Peyer's patch (tissue), 4 donors: ENCODE measurements at regions not wholly inside any gene's neighbourhood (a gene's known extent, or its start where the extent isn't known, plus 50 kb on each side); places are given as distances from the start of the nearest gene placed in this dataset.
A peak's percentile ranks its signal among the peaks of the same experiment; 100 is the strongest.

ENCODE experiments used
- DNase-seq, 3 donors: peaks; one replicate each; pipeline ENCODE4 v3.0.0-alpha.2; 2017 to 2019
- H3K27ac ChIP-seq, 4 donors: fragments of 200-600 bp; sonication (generic); one replicate each; pipeline ENCODE4 v1.5.1; 2016 to 2019
- H3K27me3 ChIP-seq, 2 donors: fragments of 200-600 bp; sonication (generic); one replicate each; pipeline ENCODE4 v1.5.1; 2019
- H3K36me3 ChIP-seq, 3 donors: fragments of 200-600 bp; sonication (generic); one replicate each; pipeline ENCODE4 v1.5.1; 2016 to 2019
- H3K4me1 ChIP-seq, 4 donors: fragments of 200-600 bp; sonication (generic); one replicate each; pipeline ENCODE4 v1.5.1; 2016 to 2019
- H3K4me3 ChIP-seq, 4 donors: fragments of 200-600 bp; sonication (generic); 1 replicate in 3 of 4; 2 replicates in 1 of 4; pipeline ENCODE4 v1.5.1; 2016 to 2019; ENCODE audit warnings: mild to moderate bottlenecking in 1 of 4
- H3K9me3 ChIP-seq, 4 donors: fragments of 200-600 bp; sonication (generic); one replicate each; pipeline ENCODE4 v1.5.1; 2016 to 2019; ENCODE audit warnings: mild to moderate bottlenecking in 1 of 4
- POLR2A ChIP-seq, 2 donors: fragments of 450-650 bp; IDR thresholded peaks; one replicate each; pipeline ENCODE4 v1.5.1; 2017; ENCODE audit warnings: antibody characterized with exemption in 2 of 2, mild to moderate bottlenecking in 2 of 2, moderate library complexity in 2 of 2
- TF ChIP-seq, protein P1 (sequence below), 6 experiments: fragments of 450-650 bp in 4 of 6; fragments of 200-600 bp in 2 of 6; sonication (generic) in 1 of 6; IDR thresholded peaks; one replicate each; pipeline ENCODE4 v1.5.1; 2017 to 2019; ENCODE audit warnings: antibody characterized with exemption in 6 of 6, mild to moderate bottlenecking in 3 of 6, moderate library complexity in 1 of 6

DNA sequence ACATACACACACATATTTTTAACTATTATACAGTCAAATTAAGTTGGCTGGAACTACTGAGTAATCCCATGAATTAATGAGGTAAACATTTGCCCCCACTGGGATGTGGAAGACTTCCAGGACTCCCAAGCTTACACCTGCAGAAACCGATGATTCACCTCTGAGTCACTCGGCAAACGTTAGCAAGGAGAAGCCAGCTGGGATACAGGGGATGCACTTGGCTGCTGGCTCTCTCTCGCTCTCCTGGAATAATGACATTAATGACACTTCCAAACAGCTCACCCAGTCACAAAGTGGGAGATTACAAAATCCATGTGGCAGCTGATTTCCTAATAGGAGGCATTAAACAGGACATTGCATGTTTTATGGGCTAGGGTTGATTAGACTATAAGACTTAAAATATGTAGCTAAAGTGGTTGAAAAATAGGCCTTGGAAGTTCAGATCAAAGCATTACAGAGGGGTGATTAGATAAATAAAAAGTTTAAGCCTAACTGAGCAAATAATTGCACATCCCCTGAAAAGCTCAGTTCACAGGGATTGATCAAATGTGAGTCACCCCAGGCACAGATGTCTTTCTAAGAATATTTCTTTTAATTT is 500.9 kb downstream of the SOX2 start:
- no peaks in the 10 kb centered on the region for H3K27me3 ChIP-seq
- no peaks in the 10 kb centered on the region for H3K9me3 ChIP-seq
- H3K4me3 ChIP-seq, result no peak overlapping the region
- DNase-seq, result peak in 1 of 3 donors; percentile 52
- H3K4me1 ChIP-seq, result no peaks in the 10 kb centered on the region
- H3K36me3 ChIP-seq, result no peaks in the 10 kb centered on the region
- TF ChIP-seq, protein P1, sequence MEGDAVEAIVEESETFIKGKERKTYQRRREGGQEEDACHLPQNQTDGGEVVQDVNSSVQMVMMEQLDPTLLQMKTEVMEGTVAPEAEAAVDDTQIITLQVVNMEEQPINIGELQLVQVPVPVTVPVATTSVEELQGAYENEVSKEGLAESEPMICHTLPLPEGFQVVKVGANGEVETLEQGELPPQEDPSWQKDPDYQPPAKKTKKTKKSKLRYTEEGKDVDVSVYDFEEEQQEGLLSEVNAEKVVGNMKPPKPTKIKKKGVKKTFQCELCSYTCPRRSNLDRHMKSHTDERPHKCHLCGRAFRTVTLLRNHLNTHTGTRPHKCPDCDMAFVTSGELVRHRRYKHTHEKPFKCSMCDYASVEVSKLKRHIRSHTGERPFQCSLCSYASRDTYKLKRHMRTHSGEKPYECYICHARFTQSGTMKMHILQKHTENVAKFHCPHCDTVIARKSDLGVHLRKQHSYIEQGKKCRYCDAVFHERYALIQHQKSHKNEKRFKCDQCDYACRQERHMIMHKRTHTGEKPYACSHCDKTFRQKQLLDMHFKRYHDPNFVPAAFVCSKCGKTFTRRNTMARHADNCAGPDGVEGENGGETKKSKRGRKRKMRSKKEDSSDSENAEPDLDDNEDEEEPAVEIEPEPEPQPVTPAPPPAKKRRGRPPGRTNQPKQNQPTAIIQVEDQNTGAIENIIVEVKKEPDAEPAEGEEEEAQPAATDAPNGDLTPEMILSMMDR (IDR thresholded peaks at IDR 0.05), result no peak
- TF ChIP-seq POLR2A (IDR thresholded peaks at IDR 0.05), result no peak
- H3K27ac ChIP-seq, result no peak overlapping the region

DNA sequence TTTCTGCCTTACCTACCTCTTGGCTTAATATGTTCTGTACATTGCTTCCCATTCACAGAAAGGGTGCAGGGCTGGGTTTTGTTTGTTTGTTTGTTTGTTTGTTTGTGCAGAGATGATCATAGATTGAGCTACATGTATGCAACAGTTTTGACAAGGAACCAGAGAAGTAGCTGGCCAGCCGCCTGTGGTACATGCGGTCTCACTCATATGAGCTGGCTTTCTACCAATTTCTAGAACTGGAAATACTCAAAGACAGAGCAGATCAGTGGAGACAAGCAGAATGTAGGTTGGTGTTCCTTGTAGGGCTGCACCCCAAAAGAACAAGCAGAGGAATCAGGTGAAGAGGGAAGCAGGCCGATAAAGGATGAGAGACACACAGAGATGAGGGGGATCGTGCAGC is 502.7 kb downstream of the SOX2 start:
- Histone ChIP-seq H3K36me3 (no peaks in the 10 kb centered on the region), H3K4me3 (no peak overlapping the region), H3K4me1 (no peaks in the 10 kb centered on the region), H3K27ac (no peak overlapping the region), H3K9me3 (no peaks in the 10 kb centered on the region), H3K27me3 (no peaks in the 10 kb centered on the region)
- no peak for DNase-seq
- TF ChIP-seq, protein P1 (IDR thresholded peaks at IDR 0.05), result no peak
- TF ChIP-seq POLR2A (IDR thresholded peaks at IDR 0.05), result no peak

DNA sequence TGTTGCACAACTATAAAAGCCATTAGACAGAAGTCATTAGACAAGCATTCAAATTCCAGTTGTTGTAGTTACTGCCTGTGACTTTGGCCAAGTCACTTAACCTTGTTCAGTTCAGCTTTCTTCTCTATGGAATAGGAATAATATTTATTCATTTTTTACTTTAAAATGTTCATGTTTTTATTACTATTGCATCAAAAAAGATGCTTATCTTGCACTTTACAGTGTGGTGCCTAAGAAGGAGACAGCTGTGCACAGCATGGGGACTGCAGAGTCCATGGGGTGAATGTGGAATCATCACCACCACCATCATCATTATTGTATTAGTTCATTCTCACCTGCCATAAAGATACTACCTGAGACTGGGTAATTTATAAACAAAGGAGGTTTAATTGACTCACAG is 504.2 kb downstream of the SOX2 start:
- TF ChIP-seq POLR2A (IDR thresholded peaks at IDR 0.05), result no peak
- TF ChIP-seq, protein P1 (IDR thresholded peaks at IDR 0.05), result no peak
- H3K27ac ChIP-seq, result no peak overlapping the region
- DNase-seq, result no peak
- H3K36me3 ChIP-seq, result no peaks in the 10 kb centered on the region
- no peaks in the 10 kb centered on the region for H3K27me3 ChIP-seq
- no peak overlapping the region for H3K4me3 ChIP-seq
- no peaks in the 10 kb centered on the region for H3K4me1 ChIP-seq
- H3K9me3 ChIP-seq, result no peaks in the 10 kb centered on the region

DNA sequence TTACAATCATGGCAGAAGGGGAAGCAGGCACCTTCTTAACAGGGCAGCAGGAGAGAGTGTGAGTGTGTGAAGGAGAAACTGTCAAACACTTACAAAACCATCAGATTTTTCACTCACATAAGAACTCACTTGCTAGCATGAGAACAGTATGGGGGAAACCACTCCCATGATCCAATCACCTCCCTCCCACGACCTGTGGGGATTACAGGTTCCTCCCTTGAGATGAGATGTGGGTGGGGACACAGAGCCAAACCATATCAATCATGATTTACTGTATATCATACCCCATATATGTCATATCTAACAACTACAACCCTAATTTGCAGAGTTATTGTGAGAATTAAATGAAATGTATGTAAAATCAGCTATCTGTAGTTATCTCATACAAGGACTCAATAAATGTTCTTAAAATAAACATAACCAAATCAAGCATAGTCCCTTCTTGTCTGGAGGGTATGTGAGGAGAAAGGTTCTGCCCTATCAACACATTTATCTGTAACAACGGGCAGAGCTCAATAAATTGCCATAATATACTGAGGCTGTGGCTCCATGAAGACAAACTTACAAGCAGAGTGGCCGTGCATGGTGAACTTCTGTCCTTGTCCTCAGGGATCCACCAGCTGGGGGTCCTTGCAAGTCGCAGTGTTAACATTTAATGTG is 504.7 kb downstream of the SOX2 start:
- TF ChIP-seq, protein P1 (IDR thresholded peaks at IDR 0.05), result no peak
- no peak for TF ChIP-seq POLR2A (IDR thresholded peaks at IDR 0.05)
- H3K4me3 ChIP-seq, result no peak overlapping the region
- no peak for DNase-seq
- no peaks in the 10 kb centered on the region for H3K36me3 ChIP-seq
- H3K9me3 ChIP-seq, result no peaks in the 10 kb centered on the region
- H3K27me3 ChIP-seq, result no peaks in the 10 kb centered on the region
- H3K4me1 ChIP-seq, result no peaks in the 10 kb centered on the region
- no peak overlapping the region for H3K27ac ChIP-seq

DNA sequence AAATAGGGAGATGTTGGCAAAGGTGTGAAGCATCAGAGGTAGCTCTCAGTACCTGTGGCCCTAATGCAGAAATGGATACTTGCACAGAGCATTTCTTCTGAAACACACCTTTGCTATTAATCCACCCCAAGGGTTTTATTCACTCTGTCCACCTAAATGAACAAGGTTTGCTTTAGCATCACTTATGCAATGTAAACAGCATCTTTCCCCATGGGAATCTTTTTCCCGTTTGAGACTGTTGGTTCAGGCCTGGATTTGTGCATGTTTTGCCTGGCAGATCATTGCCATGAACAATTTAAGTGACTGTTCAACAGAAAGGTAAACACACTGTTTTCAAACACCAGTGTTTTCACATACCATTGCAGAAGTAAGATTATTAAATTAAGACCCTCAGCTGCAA is 508.3 kb downstream of the SOX2 start:
- H3K27ac ChIP-seq, result no peak overlapping the region
- DNase-seq, result no peak
- H3K27me3 ChIP-seq, result no peaks in the 10 kb centered on the region
- no peak for TF ChIP-seq POLR2A (IDR thresholded peaks at IDR 0.05)
- TF ChIP-seq, protein P1 (IDR thresholded peaks at IDR 0.05), result no peak
- H3K4me1 ChIP-seq, result no peaks in the 10 kb centered on the region
- H3K36me3 ChIP-seq, result no peaks in the 10 kb centered on the region
- no peak overlapping the region for H3K4me3 ChIP-seq
- no peaks in the 10 kb centered on the region for H3K9me3 ChIP-seq
